Activated B cell treated with CpG ODN at 0.5 μM for 24 hours (primary cell): ENCODE measurements at regions not wholly inside any gene's neighbourhood (a gene's known extent, or its start where the extent isn't known, plus 50 kb on each side); places are given as distances from the start of the nearest gene placed in this dataset.

ENCODE experiments used
- ATAC-seq: fragments of 200-7000 bp; cut with Tn5 transposase; one replicate; pipeline ENCODE4 v1.10.0; 2021; ENCODE audit warnings: low read depth, mild to moderate bottlenecking, moderate library complexity
- CTCF ChIA-PET: fragments of 350-600 bp; sonication (Branson Sonifier 250); formaldehyde crosslinking; loops from one replicate; lab custom pipeline; 2021; ENCODE audit warnings: antibody characterized with exemption; lab: Charles Lee
- POLR2A ChIA-PET: fragments of 350-600 bp; sonication (Branson Sonifier 250); formaldehyde crosslinking; loops from one replicate; lab custom pipeline; 2021; ENCODE audit warnings: antibody characterized with exemption; lab: Charles Lee
- DNase-seq: peaks from one replicate; pipeline ENCODE4 v3.0.0; 2022
- H3K27ac Mint-ChIP-seq: one replicate; pipeline ENCODE4 v1.8.0; 2020; ENCODE audit warnings: mixed read lengths
- H3K27me3 Mint-ChIP-seq: one replicate; pipeline ENCODE4 v1.8.0; 2021; ENCODE audit warnings: mixed read lengths
- H3K36me3 Mint-ChIP-seq: one replicate; pipeline ENCODE4 v1.8.0; 2021; ENCODE audit warnings: low read depth, mixed read lengths
- H3K4me1 Mint-ChIP-seq: one replicate; pipeline ENCODE4 v1.8.0; 2021; ENCODE audit warnings: mixed read lengths
- H3K4me3 Mint-ChIP-seq: one replicate; pipeline ENCODE4 v1.8.0; 2020; ENCODE audit warnings: mild to moderate bottlenecking, mixed read lengths
- H3K9me3 Mint-ChIP-seq: one replicate; pipeline ENCODE4 v1.8.0; 2020; ENCODE audit warnings: mixed read lengths
- intact Hi-C: fragments of 100-400 bp; cut with micrococcal nuclease; formaldehyde crosslinking; loops from one replicate; pipeline ENCODE4 v1.15.1; 2024
- TF ChIP-seq, protein P1 (sequence below): fragments of 200-600 bp; IDR thresholded peaks from one replicate; pipeline ENCODE4 v1.8.0; 2022; ENCODE audit warnings: antibody characterized with exemption, mild to moderate bottlenecking

DNA sequence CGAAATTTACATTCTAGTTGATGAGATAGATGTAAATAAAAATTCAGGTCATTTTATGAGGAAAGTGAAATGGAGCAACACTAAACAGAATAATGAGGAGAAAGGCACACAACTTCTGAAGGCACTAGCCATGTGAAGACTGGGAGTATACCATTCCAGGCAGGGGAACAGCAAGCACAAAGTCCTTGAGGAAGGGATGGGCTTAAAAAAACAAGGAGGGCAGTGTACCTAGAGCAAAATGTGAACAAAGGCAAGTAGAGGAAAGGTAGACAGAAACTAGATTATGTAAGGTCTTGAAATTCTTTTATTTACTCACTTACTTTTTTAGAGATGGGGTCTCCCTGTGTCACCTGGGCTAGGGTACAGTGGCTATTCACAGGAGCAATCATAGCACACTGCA is 54.1 kb upstream of the LRIG2 start:
- CTCF ChIA-PET, result no interaction called here
- POLR2A ChIA-PET, result no interaction called here
- ATAC-seq (no peak), DNase-seq (no peak)
- no peaks in the 10 kb centered on the region for H3K36me3 Mint-ChIP-seq
- H3K27ac Mint-ChIP-seq, result no peak overlapping the region
- no peaks in the 10 kb centered on the region for H3K4me1 Mint-ChIP-seq
- TF ChIP-seq, protein P1, sequence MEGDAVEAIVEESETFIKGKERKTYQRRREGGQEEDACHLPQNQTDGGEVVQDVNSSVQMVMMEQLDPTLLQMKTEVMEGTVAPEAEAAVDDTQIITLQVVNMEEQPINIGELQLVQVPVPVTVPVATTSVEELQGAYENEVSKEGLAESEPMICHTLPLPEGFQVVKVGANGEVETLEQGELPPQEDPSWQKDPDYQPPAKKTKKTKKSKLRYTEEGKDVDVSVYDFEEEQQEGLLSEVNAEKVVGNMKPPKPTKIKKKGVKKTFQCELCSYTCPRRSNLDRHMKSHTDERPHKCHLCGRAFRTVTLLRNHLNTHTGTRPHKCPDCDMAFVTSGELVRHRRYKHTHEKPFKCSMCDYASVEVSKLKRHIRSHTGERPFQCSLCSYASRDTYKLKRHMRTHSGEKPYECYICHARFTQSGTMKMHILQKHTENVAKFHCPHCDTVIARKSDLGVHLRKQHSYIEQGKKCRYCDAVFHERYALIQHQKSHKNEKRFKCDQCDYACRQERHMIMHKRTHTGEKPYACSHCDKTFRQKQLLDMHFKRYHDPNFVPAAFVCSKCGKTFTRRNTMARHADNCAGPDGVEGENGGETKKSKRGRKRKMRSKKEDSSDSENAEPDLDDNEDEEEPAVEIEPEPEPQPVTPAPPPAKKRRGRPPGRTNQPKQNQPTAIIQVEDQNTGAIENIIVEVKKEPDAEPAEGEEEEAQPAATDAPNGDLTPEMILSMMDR, result no peak
- H3K4me3 Mint-ChIP-seq, result no peak overlapping the region
- H3K9me3 Mint-ChIP-seq, result no peaks in the 10 kb centered on the region
- H3K27me3 Mint-ChIP-seq, result no peaks in the 10 kb centered on the region
- intact Hi-C loops, result no loop called here

DNA sequence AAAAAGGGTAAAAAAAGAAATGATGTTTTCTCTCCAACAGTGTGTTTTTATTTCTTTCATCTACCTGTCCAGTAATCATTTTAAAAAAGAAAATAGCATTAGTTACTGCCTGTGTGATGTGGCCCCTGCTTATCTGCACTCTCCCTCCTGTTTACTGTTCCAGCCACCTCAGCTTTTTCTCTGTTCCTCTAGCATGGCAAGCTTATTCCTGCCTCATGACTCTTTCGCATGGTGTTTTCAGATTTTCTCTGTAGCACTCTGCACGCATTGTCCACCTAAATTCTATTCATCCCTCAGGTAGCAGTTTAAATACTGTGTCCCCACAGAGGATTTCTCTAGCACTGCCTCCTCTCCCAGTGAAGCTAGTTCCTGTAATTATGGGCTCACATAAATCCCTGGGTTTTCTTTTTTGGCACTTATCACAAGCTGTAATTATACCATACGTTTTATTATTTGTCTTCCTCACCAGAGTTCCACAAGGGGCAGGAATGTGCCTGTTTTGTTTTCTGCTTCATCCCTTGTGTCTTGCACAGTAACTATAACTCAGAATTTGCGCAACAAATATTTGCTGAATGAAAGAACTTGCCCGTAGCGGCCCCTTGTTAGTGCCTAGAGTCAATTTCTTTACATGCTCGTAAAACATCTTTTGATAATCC is 51.4 kb upstream of the LRIG2 start:
- H3K36me3 Mint-ChIP-seq, result no peaks in the 10 kb centered on the region

More for the DNA sequence above, 51.4 kb upstream of the LRIG2 start:
- no peaks in the 10 kb centered on the region for H3K4me1 Mint-ChIP-seq
- H3K27ac Mint-ChIP-seq, result no peak overlapping the region
- H3K4me3 Mint-ChIP-seq, result no peak overlapping the region
- ChIA-PET POLR2A (no interaction called here), CTCF (no interaction called here)
- ATAC-seq, result no peak
- H3K27me3 Mint-ChIP-seq, result no peaks in the 10 kb centered on the region
- intact Hi-C loops, result no loop called here
- TF ChIP-seq, protein P1, result no peak
- no peak for DNase-seq
- no peaks in the 10 kb centered on the region for H3K9me3 Mint-ChIP-seq
